ENCODE measurements at regions not wholly inside any gene's neighbourhood (a gene's known extent, or its start where the extent isn't known, plus 50 kb on each side); places are given as distances from the start of the nearest gene placed in this dataset.
"Not testable (repeated sequence)": the region's sequence is repeated elsewhere in the genome, so short reads cannot be mapped to it uniquely, and the experiment has no call there.

GRCh38 chr6:25137916-25138232 is 141.3 kb upstream of the CARMIL1 start:
- CTCF ChIA-PET: interaction anchor here (1.1 to 1.4 kb wide), 2 partner anchors 12 to 101 kb away, joined by 3 to 4 read pairs; no protein-coding TSS in a partner anchor
- Histone ChIP-seq H3K4me1 (ENCODE audit: insufficient read depth, low read length) (peaks cover 17% of the 10 kb centered on the region), H3K36me3 (ENCODE audit: insufficient read depth, low read length) (peaks cover 3% of the 10 kb centered on the region), H3K4me3 (ENCODE audit: low read length) (peak overlapping the region; percentile 64), H3K27ac (ENCODE audit: low read depth in 1 of 2, low read length in 2 of 2) (peak overlapping the region; percentile 56 to 71), H3K27me3 (ENCODE audit: control insufficient read depth in 1 of 2, insufficient read depth in 2 of 2, low read length in 2 of 2) (no peaks in the 10 kb centered on the region), H3K9me3 (ENCODE audit: control insufficient read depth in 1 of 2, insufficient read depth in 1 of 2, low read length in 2 of 2) (peaks cover under 1 to 9% of the 10 kb centered on the region in 2 experiments)
- POLR2A ChIA-PET: interaction anchor here (0.8 to 2.0 kb wide), 10 partner anchors 9 to 643 kb away, joined by 3 to 8 read pairs (median 4); partner anchors contain the start of genes ACOT13, ALDH5A1 and TDP2
- ATAC-seq (ENCODE audit: poor library complexity) (no peak), DNase-seq (no peak)
- H3K4me3 Mint-ChIP-seq: peak overlapping the region; percentile 92
- intact Hi-C loops (cut with DNase I, micrococcal nuclease): no loop called here
- H3K27ac Mint-ChIP-seq: peak overlapping the region; percentile 91
- peaks cover 53% of the 10 kb centered on the region for H3K36me3 Mint-ChIP-seq (ENCODE audit: low read depth)
- H3K9me3 Mint-ChIP-seq: peaks cover 4% of the 10 kb centered on the region
- no peak for TF ChIP-seq CTCF (IDR thresholded peaks at IDR 0.05)
- H3K4me1 Mint-ChIP-seq (ENCODE audit: low read depth): peaks cover 43% of the 10 kb centered on the region
- H3K27me3 Mint-ChIP-seq: no peaks in the 10 kb centered on the region

- H3K4me1 Mint-ChIP-seq (ENCODE audit: low read depth): peaks cover 38% of the 10 kb centered on the region
- ChIA-PET CTCF (interaction anchor here (1.1 to 1.4 kb wide), 2 partner anchors 11 to 101 kb away, joined by 3 to 4 read pairs; no protein-coding TSS in a partner anchor), POLR2A (interaction anchor here (0.8 to 2.0 kb wide), 12 partner anchors 10 to 643 kb away, joined by 3 to 8 read pairs (median 4); partner anchors contain the start of genes ACOT13, ALDH5A1 and TDP2)
- Histone ChIP-seq H3K27me3 (ENCODE audit: control insufficient read depth in 1 of 2, insufficient read depth in 2 of 2, low read length in 2 of 2) (no peaks in the 10 kb centered on the region), H3K27ac (ENCODE audit: low read depth in 1 of 2, low read length in 2 of 2) (peak overlapping the region; percentile 56 to 71), H3K9me3 (ENCODE audit: control insufficient read depth in 1 of 2, insufficient read depth in 1 of 2, low read length in 2 of 2) (peaks cover 0 to 5% of the 10 kb centered on the region in 2 experiments), H3K36me3 (ENCODE audit: insufficient read depth, low read length) (peaks cover 3% of the 10 kb centered on the region), H3K4me3 (ENCODE audit: low read length) (peak overlapping the region; percentile 64), H3K4me1 (ENCODE audit: insufficient read depth, low read length) (peaks cover 17% of the 10 kb centered on the region)
- H3K27me3 Mint-ChIP-seq: no peaks in the 10 kb centered on the region
- peaks cover 48% of the 10 kb centered on the region for H3K36me3 Mint-ChIP-seq (ENCODE audit: low read depth)
- TF ChIP-seq CTCF (IDR thresholded peaks at IDR 0.05): no peak
- peak; percentile 33 to 87 (median 46) for DNase-seq
- H3K27ac Mint-ChIP-seq: peak overlapping the region; percentile 91
- intact Hi-C loops (cut with DNase I, micrococcal nuclease): no loop called here
- H3K9me3 Mint-ChIP-seq: no peaks in the 10 kb centered on the region
- peak; percentile 85 for ATAC-seq (ENCODE audit: poor library complexity)
- peak overlapping the region; percentile 92 for H3K4me3 Mint-ChIP-seq
These were observed 140.8 kb upstream of the CARMIL1 start for GRCh38 chr6:25138233-25138933.

GRCh38 chr6:25138934-25139415 is 140.2 kb upstream of the CARMIL1 start:
- ATAC-seq (ENCODE audit: poor library complexity) (no peak), DNase-seq (peak in 1 of 14 experiments; percentile 66)
- TF ChIP-seq CTCF (IDR thresholded peaks at IDR 0.05): no peak
- POLR2A ChIA-PET: interaction anchor here (1.0 to 2.0 kb wide), 6 partner anchors 16 to 644 kb away, joined by 3 to 6 read pairs (median 4); partner anchors contain the start of gene ALDH5A1
- Histone ChIP-seq H3K27ac (ENCODE audit: low read depth in 1 of 2, low read length in 2 of 2) (peak overlapping the region; percentile 56 to 71), H3K4me3 (ENCODE audit: low read length) (peak overlapping the region; percentile 64), H3K27me3 (ENCODE audit: control insufficient read depth in 1 of 2, insufficient read depth in 2 of 2, low read length in 2 of 2) (no peaks in the 10 kb centered on the region), H3K9me3 (ENCODE audit: control insufficient read depth in 1 of 2, insufficient read depth in 1 of 2, low read length in 2 of 2) (no peaks in the 10 kb centered on the region), H3K36me3 (ENCODE audit: insufficient read depth, low read length) (peaks cover 3% of the 10 kb centered on the region), H3K4me1 (ENCODE audit: insufficient read depth, low read length) (peaks cover 17% of the 10 kb centered on the region)
- intact Hi-C loops (cut with DNase I, micrococcal nuclease): no loop called here
- Mint-ChIP-seq H3K4me1 (ENCODE audit: low read depth) (peaks cover 37% of the 10 kb centered on the region), H3K27ac (peak overlapping the region; percentile 91), H3K4me3 (peak overlapping the region; percentile 92), H3K36me3 (ENCODE audit: low read depth) (peaks cover 42% of the 10 kb centered on the region), H3K9me3 (no peaks in the 10 kb centered on the region), H3K27me3 (no peaks in the 10 kb centered on the region)
- CTCF ChIA-PET: interaction anchor here (1.4 kb wide), 1 partner anchor 11 kb away, joined by 4 read pairs; no protein-coding TSS in a partner anchor

GRCh38 chr6:25139608-25140007 is 139.6 kb upstream of the CARMIL1 start:
- H3K27me3 ChIP-seq (ENCODE audit: control insufficient read depth in 1 of 2, insufficient read depth in 2 of 2, low read length in 2 of 2); H3K4me3 Mint-ChIP-seq; DNase-seq; intact Hi-C loops (cut with DNase I, micrococcal nuclease); H3K36me3 ChIP-seq (ENCODE audit: insufficient read depth, low read length); H3K9me3 ChIP-seq (ENCODE audit: control insufficient read depth in 1 of 2, insufficient read depth in 1 of 2, low read length in 2 of 2); ATAC-seq (ENCODE audit: poor library complexity); H3K27ac Mint-ChIP-seq; H3K9me3 Mint-ChIP-seq; H3K27me3 Mint-ChIP-seq; CTCF ChIA-PET; H3K27ac ChIP-seq (ENCODE audit: low read depth in 1 of 2, low read length in 2 of 2); H3K4me3 ChIP-seq (ENCODE audit: low read length): not testable (repeated sequence)
- peaks cover 37% of the 10 kb centered on the region for H3K36me3 Mint-ChIP-seq (ENCODE audit: low read depth)
- peaks cover 17% of the 10 kb centered on the region for H3K4me1 ChIP-seq (ENCODE audit: insufficient read depth, low read length)
- peaks cover 37% of the 10 kb centered on the region for H3K4me1 Mint-ChIP-seq (ENCODE audit: low read depth)
- POLR2A ChIA-PET: interaction anchor here (2.0 kb wide), 1 partner anchor 645 kb away, joined by 6 read pairs; the partner anchor contains the start of gene ALDH5A1

Data from CD4-positive, alpha-beta T cell (primary cell).